SK-N-SH (cell line): ENCODE measurements at regions not wholly inside any gene's neighbourhood (a gene's known extent, or its start where the extent isn't known, plus 50 kb on each side); places are given as distances from the start of the nearest gene placed in this dataset.

ENCODE experiments used
- CTCF ChIA-PET: fragments of 300-600, 350-600 bp; formaldehyde crosslinking; extraction: SDS; loops from one replicate; lab custom pipeline; 2021; lab: Yijun Ruan, JAX
- POLR2A ChIA-PET: fragments of 350-600 bp; sonication (Branson Sonifier 250); formaldehyde crosslinking; extraction: SDS; loops from one replicate; lab custom pipeline; 2020; ENCODE audit warnings: antibody characterized with exemption, inconsistent platforms; lab: Yijun Ruan, JAX
- DNase-seq: peaks from one replicate; pipeline ENCODE4 v3.0.0; 2012
- H2AFZ ChIP-seq: fragments of 200-600 bp; sonication (generic); 2 replicates; pipeline ENCODE4 v1.8.1; 2016; ENCODE audit warnings: antibody characterized with exemption, mild to moderate bottlenecking, low read depth
- H3F3A ChIP-seq: fragments of 200-600 bp; sonication (generic); replicated peaks from 2 replicates; pipeline ENCODE3; 2016; ENCODE audit warnings: antibody characterized with exemption, mild to moderate bottlenecking; ENCODE audit not compliant: insufficient read depth
- H3K27ac ChIP-seq, 2 experiments: fragments of 200-500 bp in 1 of 2; fragments of 200-600 bp in 1 of 2; sonication (Bioruptor generic) in 1 of 2; sonication (generic), shearing (Covaris generic) in 1 of 2; 2 replicates each; pipeline versions ENCODE4 v1.5.1 to v1.6.1; 2014 to 2016; ENCODE audit warnings: low read depth in 2 of 2, inconsistent platforms in 1 of 2, low read length in 1 of 2, mild to moderate bottlenecking in 1 of 2, mixed read lengths in 1 of 2
- H3K27me3 ChIP-seq: fragments of 200-600 bp; sonication (generic), shearing (Covaris generic); 2 replicates; pipeline ENCODE4 v1.6.1; 2016; ENCODE audit warnings: mixed run types; ENCODE audit not compliant: insufficient read depth
- H3K36me3 ChIP-seq, 2 experiments: fragments of 200-500 bp in 1 of 2; fragments of 200-600 bp in 1 of 2; sonication (Bioruptor generic) in 1 of 2; sonication (generic) in 1 of 2; replicated peaks in 1 of 2; 2 replicates each; pipeline versions ENCODE3 to v1.5.1; 2014 to 2016; ENCODE audit warnings: low read length in 1 of 2, mild to moderate bottlenecking in 1 of 2; ENCODE audit not compliant: insufficient read depth in 2 of 2, control insufficient read depth in 1 of 2
- H3K4me1 ChIP-seq, 2 experiments: fragments of 200-500 bp in 1 of 2; fragments of 200-600 bp in 1 of 2; sonication (Bioruptor generic) in 1 of 2; sonication (generic), shearing (Covaris generic) in 1 of 2; 2 replicates each; pipeline versions ENCODE4 v1.5.1 to v1.6.1; 2014 to 2016; ENCODE audit warnings: low read depth in 1 of 2, low read length in 1 of 2, mixed run types in 1 of 2; ENCODE audit not compliant: insufficient read depth in 2 of 2, control insufficient read depth in 1 of 2
- H3K4me2 ChIP-seq: fragments of 200-600 bp; sonication (generic), shearing (Covaris generic); 2 replicates; pipeline ENCODE4 v1.6.1; 2017; ENCODE audit warnings: mixed run types
- H3K4me3 ChIP-seq, 2 experiments: fragments of 200-500 bp in 1 of 2; fragments of 200-600 bp in 1 of 2; sonication (Bioruptor generic) in 1 of 2; sonication (generic), shearing (Covaris generic) in 1 of 2; 2 replicates each; pipeline versions ENCODE4 v1.5.1 to v1.8.1; 2014 to 2016; ENCODE audit warnings: low read depth in 2 of 2, inconsistent platforms in 1 of 2, low read length in 1 of 2, mild to moderate bottlenecking in 1 of 2, mixed read lengths in 1 of 2, moderate library complexity in 1 of 2
- H3K79me2 ChIP-seq: fragments of 200-600 bp; sonication (generic); 2 replicates; pipeline ENCODE4 v1.8.1; 2017; ENCODE audit warnings: mild to moderate bottlenecking; ENCODE audit not compliant: insufficient read depth
- H3K9ac ChIP-seq: fragments of 200-600 bp; sonication (generic); 2 replicates; pipeline ENCODE4 v1.6.1; 2017; ENCODE audit warnings: mixed run types
- H3K9me2 ChIP-seq: fragments of 200-600 bp; sonication (generic); 2 replicates; pipeline ENCODE4 v1.6.1; 2017; ENCODE audit warnings: mixed run types
- H3K9me3 ChIP-seq: fragments of 200-600 bp; sonication (generic); 2 replicates; pipeline ENCODE4 v1.6.1; 2017; ENCODE audit warnings: mixed run types, mild to moderate bottlenecking, moderate library complexity
- H4K20me1 ChIP-seq: fragments of 200-600 bp; sonication (generic); 2 replicates; pipeline ENCODE4 v1.6.1; 2017; ENCODE audit warnings: mild to moderate bottlenecking, mixed run types; ENCODE audit not compliant: insufficient read depth
- CHD2 ChIP-seq: fragments of 150-350 bp; IDR thresholded peaks from 2 replicates; pipeline ENCODE4 v1.6.1; 2018; ENCODE audit warnings: low read length; ENCODE audit not compliant: partially characterized antibody
- ELF1 ChIP-seq: IDR thresholded peaks from 2 replicates; pipeline ENCODE4 v1.4.0; 2012
- EP300 ChIP-seq, 2 experiments: IDR thresholded peaks; 2 replicates each; pipeline versions ENCODE4 v1.4.0 to v1.6.1; 2012; ENCODE audit warnings: borderline replicate concordance in 1 of 2, low read depth in 1 of 2, low read length in 1 of 2
- FOSL2 ChIP-seq: IDR thresholded peaks from 2 replicates; pipeline ENCODE4 v1.4.0; 2012; ENCODE audit warnings: low read depth, mild to moderate bottlenecking, moderate library complexity, borderline replicate concordance
- FOXJ3 ChIP-seq: sonication (generic); formaldehyde crosslinking; IDR thresholded peaks from 2 replicates; pipeline ENCODE4 v1.5.1; 2020; ENCODE audit warnings: mild to moderate bottlenecking, missing genetic modification reagents
- JUND ChIP-seq: IDR thresholded peaks from 2 replicates; pipeline ENCODE4 v1.4.0; 2012
- RAD21 ChIP-seq: IDR thresholded peaks from 2 replicates; pipeline ENCODE4 v1.6.1; 2012; ENCODE audit warnings: mild to moderate bottlenecking, low read length
- WGBS: methylation state at CpG from one replicate; pipeline ENCODE4 v1.1.6; 2017; ENCODE audit warnings: low lambda C conversion rate; 5-methylcytosine and 5-hydroxymethylcytosine counted together
- TF ChIP-seq, protein P1 (sequence below): IDR thresholded peaks from 2 replicates; pipeline ENCODE4; 2012
- TF ChIP-seq, protein P2 (sequence below): fragments of 150-350 bp; IDR thresholded peaks from 2 replicates; pipeline ENCODE4 v1.6.1; 2016; ENCODE audit warnings: mild to moderate bottlenecking, low read depth, low read length

DNA sequence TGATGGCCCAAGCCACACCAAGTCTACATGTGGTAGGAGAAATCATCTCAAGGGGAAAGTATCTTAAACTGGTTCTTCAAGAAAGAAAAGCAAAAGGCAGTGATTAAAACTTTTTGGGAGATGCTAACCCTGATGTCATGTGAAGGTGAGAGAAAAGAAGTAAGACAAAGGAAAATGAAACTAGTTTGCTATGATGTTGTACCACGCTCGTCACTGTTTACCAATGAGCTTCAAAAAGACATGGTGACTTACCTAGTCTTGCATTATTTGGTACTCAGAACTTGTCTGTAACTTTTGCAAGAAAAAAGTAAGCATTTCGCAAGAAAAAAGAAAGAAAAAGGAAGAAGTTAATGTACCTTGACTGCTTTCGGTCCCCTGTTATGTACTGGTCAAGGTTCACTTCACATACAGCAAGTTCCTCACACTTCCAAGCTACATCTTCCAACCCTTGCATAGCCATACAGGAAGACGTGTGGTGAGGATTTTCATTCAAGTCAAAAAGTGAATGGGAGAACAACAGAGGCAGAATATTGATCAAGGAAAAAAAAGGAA is 739.3 kb downstream of the NR2F1-AS1 start (continued):
- TF ChIP-seq, protein P1, sequence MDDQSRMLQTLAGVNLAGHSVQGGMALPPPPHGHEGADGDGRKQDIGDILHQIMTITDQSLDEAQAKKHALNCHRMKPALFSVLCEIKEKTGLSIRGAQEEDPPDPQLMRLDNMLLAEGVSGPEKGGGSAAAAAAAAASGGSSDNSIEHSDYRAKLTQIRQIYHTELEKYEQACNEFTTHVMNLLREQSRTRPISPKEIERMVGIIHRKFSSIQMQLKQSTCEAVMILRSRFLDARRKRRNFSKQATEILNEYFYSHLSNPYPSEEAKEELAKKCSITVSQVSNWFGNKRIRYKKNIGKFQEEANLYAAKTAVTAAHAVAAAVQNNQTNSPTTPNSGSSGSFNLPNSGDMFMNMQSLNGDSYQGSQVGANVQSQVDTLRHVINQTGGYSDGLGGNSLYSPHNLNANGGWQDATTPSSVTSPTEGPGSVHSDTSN, result no peak
- TF ChIP-seq FOXJ3, result no peak
- no peak for TF ChIP-seq CHD2

DNA sequence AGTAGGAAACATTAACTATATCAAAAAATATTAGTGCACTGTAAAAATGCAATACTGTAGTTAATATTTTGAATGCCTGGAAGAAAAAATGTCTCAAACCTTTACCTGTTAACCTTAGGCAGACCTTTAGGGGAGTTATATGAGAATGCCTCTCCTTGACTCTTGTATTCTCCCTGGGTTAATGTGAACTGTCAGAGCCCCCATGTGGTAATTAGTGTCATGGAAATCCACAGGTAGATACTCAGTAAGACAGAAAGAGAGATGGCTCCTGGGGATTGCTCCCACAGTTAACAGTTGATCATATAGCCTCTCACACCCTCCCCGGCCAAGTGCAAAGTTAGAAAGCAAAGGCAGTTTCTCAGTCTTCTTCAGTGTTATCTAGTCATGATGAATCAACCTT is 742.8 kb downstream of the NR2F1-AS1 start:
- ChIA-PET POLR2A (no interaction called here), CTCF (no interaction called here)
- H4K20me1 ChIP-seq, result no peaks in the 10 kb centered on the region
- H3K9me3 ChIP-seq, result no peaks in the 10 kb centered on the region
- no peak overlapping the region for H3K4me3 ChIP-seq
- no peak overlapping the region for H3K27ac ChIP-seq
- DNase-seq, result no peak
- peak; percentile 34; the same call in 1 of the 2 replicates for TF ChIP-seq RAD21
- TF ChIP-seq ELF1, result no peak
- TF ChIP-seq, all 33 proteins: peak for 1
- 91% methylated on average over 1 of the region's 1 CpG for WGBS
- Histone ChIP-seq H3F3A (peaks cover 4% of the 10 kb centered on the region), H3K9ac (no peak overlapping the region), H3K79me2 (no peaks in the 10 kb centered on the region), H3K36me3 (no peaks in the 10 kb centered on the region), H3K4me1 (no peaks in the 10 kb centered on the region; a peak in 1 of 4 replicates), H3K27me3 (no peaks in the 10 kb centered on the region), H2AFZ (no peak overlapping the region), H3K4me2 (no peak overlapping the region), H3K9me2 (no peaks in the 10 kb centered on the region)

DNA sequence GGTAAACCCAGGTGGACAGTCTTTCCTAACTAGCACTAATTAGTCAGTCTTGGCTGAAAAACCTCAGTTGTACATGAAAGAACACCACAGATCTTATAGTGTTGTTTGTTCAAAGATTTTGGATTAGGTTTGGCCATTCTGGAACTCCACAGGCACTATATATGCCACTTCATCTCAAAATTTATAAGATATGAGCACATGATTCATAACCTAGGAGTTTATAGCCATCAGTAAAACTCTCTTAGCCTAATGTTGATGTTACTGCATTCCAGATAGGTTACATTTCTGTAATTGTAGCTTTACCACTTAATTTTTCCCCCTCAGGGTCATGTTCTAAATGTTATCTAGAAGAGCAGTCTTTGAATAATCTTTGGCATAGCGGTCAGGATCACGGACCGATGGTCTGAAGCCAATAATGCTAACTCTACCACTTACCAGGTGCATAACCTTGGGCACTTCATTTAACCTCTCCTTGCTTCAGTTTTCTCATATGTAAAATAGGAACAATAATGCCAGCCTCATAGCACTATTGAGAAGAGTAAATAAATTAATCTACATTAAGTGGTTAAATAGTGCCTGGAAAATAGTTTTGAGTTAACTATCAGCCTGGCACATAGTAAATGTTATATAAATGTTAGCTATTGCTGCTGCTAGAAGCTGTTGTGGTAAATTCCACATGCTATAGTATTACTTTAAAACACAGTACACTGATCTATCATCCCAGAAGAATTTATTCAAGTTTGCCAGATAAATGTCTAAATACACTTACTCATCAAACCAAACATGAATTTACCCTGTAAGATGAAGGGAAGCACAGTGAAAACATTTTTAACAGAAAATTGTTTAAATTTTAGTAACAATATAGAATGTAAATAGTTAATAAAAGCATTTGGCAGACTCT is 743.9 kb downstream of the NR2F1-AS1 start:
- 69% methylated on average over 3 of the region's 3 CpGs for WGBS
- no peak overlapping the region for H3K4me3 ChIP-seq
- no peaks in the 10 kb centered on the region for H3K9me3 ChIP-seq
- POLR2A ChIA-PET, result no interaction called here
- no peak overlapping the region for H2AFZ ChIP-seq
- peak; percentile 35; the same call in 1 of the 2 replicates for TF ChIP-seq JUND
- TF ChIP-seq EP300 (IDR thresholded peaks at IDR 0.05; ENCODE audit: borderline replicate concordance in 1 of 2, low read depth in 1 of 2, low read length in 1 of 2), result peak in 1 of 2 experiments; percentile 19; a peak in 1 of 4 replicates
- TF ChIP-seq FOSL2, result peak; percentile 18; the same call in 1 of the 2 replicates
- TF ChIP-seq, protein P2, sequence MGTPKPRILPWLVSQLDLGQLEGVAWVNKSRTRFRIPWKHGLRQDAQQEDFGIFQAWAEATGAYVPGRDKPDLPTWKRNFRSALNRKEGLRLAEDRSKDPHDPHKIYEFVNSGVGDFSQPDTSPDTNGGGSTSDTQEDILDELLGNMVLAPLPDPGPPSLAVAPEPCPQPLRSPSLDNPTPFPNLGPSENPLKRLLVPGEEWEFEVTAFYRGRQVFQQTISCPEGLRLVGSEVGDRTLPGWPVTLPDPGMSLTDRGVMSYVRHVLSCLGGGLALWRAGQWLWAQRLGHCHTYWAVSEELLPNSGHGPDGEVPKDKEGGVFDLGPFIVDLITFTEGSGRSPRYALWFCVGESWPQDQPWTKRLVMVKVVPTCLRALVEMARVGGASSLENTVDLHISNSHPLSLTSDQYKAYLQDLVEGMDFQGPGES, result no peak
- TF ChIP-seq, protein P1, result peak; percentile 39
- TF ChIP-seq, all 33 proteins: peak for 4
- no peak for DNase-seq
- no peaks in the 10 kb centered on the region for H3K9me2 ChIP-seq
- 0 out of 2 replicates have a peak overlapping the region, but pooled peaks have one; percentile 22 for H3K4me2 ChIP-seq
- H4K20me1 ChIP-seq, result no peaks in the 10 kb centered on the region
- CTCF ChIA-PET, result no interaction called here
- H3K9ac ChIP-seq, result no peak overlapping the region
- H3F3A ChIP-seq, result peaks cover 4% of the 10 kb centered on the region
- peak overlapping the region in 1 of 2 experiments; percentile 45; a peak in 1 of 4 replicates for H3K27ac ChIP-seq
- no peaks in the 10 kb centered on the region for H3K79me2 ChIP-seq
- no peaks in the 10 kb centered on the region for H3K27me3 ChIP-seq
- no peaks in the 10 kb centered on the region for H3K36me3 ChIP-seq
- H3K4me1 ChIP-seq, result no peaks in the 10 kb centered on the region; a peak in 1 of 4 replicates
